Mesenchymal stem cell (in vitro differentiated cells and primary cell): ENCODE measurements at regions not wholly inside any gene's neighbourhood (a gene's known extent, or its start where the extent isn't known, plus 50 kb on each side); places are given as distances from the start of the nearest gene placed in this dataset.

ENCODE experiments used
- DNase-seq: peaks from one replicate; pipeline ENCODE4 v3.0.0-alpha.2; 2013
- H2AFZ ChIP-seq: one replicate; pipeline ENCODE4 v1.6.1; 2013; ENCODE audit warnings: low read depth, mild to moderate bottlenecking, control low read depth, inconsistent platforms, low read length, moderate library complexity
- H2AK5ac ChIP-seq: 2 replicates; pipeline ENCODE4 v1.6.1; 2013; ENCODE audit warnings: low read length, moderate library complexity, mild to moderate bottlenecking, inconsistent platforms; ENCODE audit not compliant: severe bottlenecking
- H2BK120ac ChIP-seq: one replicate; pipeline ENCODE4 v1.6.1; 2013; ENCODE audit warnings: low read depth, mild to moderate bottlenecking, inconsistent platforms, low read length, moderate library complexity
- H2BK12ac ChIP-seq, 2 experiments: one replicate each; pipeline ENCODE4 v1.6.1; 2013; ENCODE audit warnings: inconsistent platforms in 2 of 2, low read length in 2 of 2, mild to moderate bottlenecking in 2 of 2, moderate library complexity in 2 of 2, control low read depth in 1 of 2
- H2BK15ac ChIP-seq: one replicate; pipeline ENCODE4 v1.6.1; 2013; ENCODE audit warnings: mild to moderate bottlenecking, low read depth, inconsistent platforms; ENCODE audit not compliant: poor library complexity, severe bottlenecking
- H2BK5ac ChIP-seq: 2 replicates; pipeline ENCODE4 v1.6.1; 2013; ENCODE audit warnings: low read depth, mild to moderate bottlenecking, low read length, control low read depth, inconsistent platforms; ENCODE audit not compliant: poor library complexity, severe bottlenecking
- H3K14ac ChIP-seq, 2 experiments: one replicate each; pipeline ENCODE4 v1.6.1; 2013; ENCODE audit warnings: inconsistent platforms in 2 of 2, low read length in 2 of 2, control low read depth in 1 of 2, mild to moderate bottlenecking in 1 of 2, moderate library complexity in 1 of 2
- H3K18ac ChIP-seq, 2 experiments: one replicate each; pipeline ENCODE4 v1.6.1; 2013; ENCODE audit warnings: inconsistent platforms in 2 of 2, low read length in 2 of 2, control low read depth in 1 of 2, low read depth in 1 of 2, mild to moderate bottlenecking in 1 of 2
- H3K23ac ChIP-seq, 2 experiments: one replicate each; pipeline ENCODE4 v1.6.1; 2013; ENCODE audit warnings: inconsistent platforms in 2 of 2, low read length in 2 of 2, mild to moderate bottlenecking in 2 of 2, moderate library complexity in 2 of 2, control low read depth in 1 of 2
- H3K27ac ChIP-seq: 2 replicates; pipeline ENCODE4 v1.5.1; 2013; ENCODE audit warnings: mild to moderate bottlenecking, moderate library complexity, low read length, control low read depth, inconsistent platforms; ENCODE audit not compliant: poor library complexity, severe bottlenecking
- H3K27me3 ChIP-seq, 2 experiments: 2 replicates each; pipeline versions ENCODE4 v1.6.1 to v1.7.0; 2013; ENCODE audit warnings: low read length in 2 of 2, mild to moderate bottlenecking in 2 of 2, moderate library complexity in 2 of 2, control low read depth in 1 of 2, inconsistent platforms in 1 of 2; ENCODE audit not compliant: control insufficient read depth in 1 of 2, insufficient read depth in 1 of 2
- H3K36me3 ChIP-seq, 2 experiments: 2 replicates each; pipeline versions ENCODE4 v1.6.1 to v1.7.0; 2013; ENCODE audit warnings: low read length in 2 of 2, control low read depth in 1 of 2, inconsistent platforms in 1 of 2, low read depth in 1 of 2, mild to moderate bottlenecking in 1 of 2; ENCODE audit not compliant: insufficient read depth in 2 of 2, control insufficient read depth in 1 of 2
- H3K4ac ChIP-seq, 2 experiments: one replicate each; pipeline ENCODE4 v1.6.1; 2013; ENCODE audit warnings: inconsistent platforms in 2 of 2, low read length in 2 of 2, mild to moderate bottlenecking in 2 of 2, moderate library complexity in 2 of 2, control low read depth in 1 of 2, low read depth in 1 of 2
- H3K4me1 ChIP-seq: 2 replicates; pipeline ENCODE4 v1.6.1; 2013; ENCODE audit warnings: low read depth, low read length, control low read depth; ENCODE audit not compliant: control insufficient read depth, insufficient read depth
- H3K4me2 ChIP-seq: 2 replicates; pipeline ENCODE4 v1.6.1; 2013; ENCODE audit warnings: low read length, mild to moderate bottlenecking, inconsistent platforms; ENCODE audit not compliant: poor library complexity, severe bottlenecking
- H3K4me3 ChIP-seq, 2 experiments: 2 replicates each; pipeline versions ENCODE4 v1.5.1 to v1.7.0; 2013; ENCODE audit warnings: low read length in 2 of 2, mild to moderate bottlenecking in 2 of 2, control low read depth in 1 of 2, low read depth in 1 of 2; ENCODE audit not compliant: insufficient read depth in 1 of 2
- H3K79me1 ChIP-seq: replicated peaks from 2 replicates; pipeline ENCODE4 v1.6.1; 2013; ENCODE audit warnings: mild to moderate bottlenecking, control low read depth, low read length, inconsistent platforms; ENCODE audit not compliant: poor library complexity, severe bottlenecking
- H3K9ac ChIP-seq: 2 replicates; pipeline ENCODE4 v1.7.0; 2013; ENCODE audit warnings: mild to moderate bottlenecking, low read length, moderate library complexity
- H3K9me3 ChIP-seq: 2 replicates; pipeline ENCODE4 v1.7.0; 2013; ENCODE audit warnings: mild to moderate bottlenecking, low read length; ENCODE audit not compliant: control insufficient read depth
- H4K8ac ChIP-seq: one replicate; pipeline ENCODE4 v1.6.1; 2013; ENCODE audit warnings: inconsistent platforms, mild to moderate bottlenecking, low read length, moderate library complexity
- H4K91ac ChIP-seq: one replicate; pipeline ENCODE4 v1.6.1; 2013; ENCODE audit warnings: mild to moderate bottlenecking, low read length, inconsistent platforms
- WGBS: methylation state at CpG from one replicate; pipeline ENCODE4 v1.1.7; 2013; ENCODE audit warnings: mixed read lengths; 5-methylcytosine and 5-hydroxymethylcytosine counted together

DNA sequence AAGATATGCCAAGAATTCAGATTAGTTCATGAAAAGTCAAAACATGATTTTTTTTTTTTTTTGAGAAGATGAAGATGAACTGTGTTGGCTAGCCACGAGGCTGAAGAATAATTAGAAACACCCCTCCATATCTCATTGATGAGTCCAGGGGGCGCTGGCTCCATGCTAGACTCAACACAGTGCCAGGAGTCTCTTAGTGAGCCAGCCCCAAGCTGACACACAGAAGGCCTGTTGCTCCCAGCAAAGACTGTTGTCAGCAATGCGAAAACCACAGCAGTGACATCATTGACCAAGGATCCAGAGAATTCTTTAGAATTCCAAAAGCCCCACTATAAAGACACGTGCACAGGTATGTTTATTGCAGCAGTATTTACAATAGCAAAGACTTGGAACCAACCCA is 185.2 kb downstream of the ANXA2 start:
- no peak overlapping the region for H3K4ac ChIP-seq
- H2BK5ac ChIP-seq, result no peak overlapping the region
- H3K4me1 ChIP-seq, result no peaks in the 10 kb centered on the region
- no peak overlapping the region for H2BK12ac ChIP-seq
- no peaks in the 10 kb centered on the region for H3K36me3 ChIP-seq
- H3K9me3 ChIP-seq, result no peaks in the 10 kb centered on the region
- H2AFZ ChIP-seq, result no peak overlapping the region
- no peak overlapping the region for H2AK5ac ChIP-seq
- 62% methylated on average over 4 of the region's 4 CpGs for WGBS
- H4K91ac ChIP-seq, result no peak overlapping the region
- no peak overlapping the region for H3K18ac ChIP-seq
- no peak overlapping the region for H3K9ac ChIP-seq
- peaks cover 4 to 14% of the 10 kb centered on the region in 2 experiments for H3K27me3 ChIP-seq
- no peak overlapping the region for H3K23ac ChIP-seq
- DNase-seq, result no peak
- no peak overlapping the region for H2BK120ac ChIP-seq
- no peak overlapping the region for H3K27ac ChIP-seq
- no peak overlapping the region for H3K4me2 ChIP-seq
- no peak overlapping the region for H3K14ac ChIP-seq
- no peaks in the 10 kb centered on the region for H3K79me1 ChIP-seq
- no peak overlapping the region for H4K8ac ChIP-seq
- H2BK15ac ChIP-seq, result no peak overlapping the region
- H3K4me3 ChIP-seq, result no peak overlapping the region

DNA sequence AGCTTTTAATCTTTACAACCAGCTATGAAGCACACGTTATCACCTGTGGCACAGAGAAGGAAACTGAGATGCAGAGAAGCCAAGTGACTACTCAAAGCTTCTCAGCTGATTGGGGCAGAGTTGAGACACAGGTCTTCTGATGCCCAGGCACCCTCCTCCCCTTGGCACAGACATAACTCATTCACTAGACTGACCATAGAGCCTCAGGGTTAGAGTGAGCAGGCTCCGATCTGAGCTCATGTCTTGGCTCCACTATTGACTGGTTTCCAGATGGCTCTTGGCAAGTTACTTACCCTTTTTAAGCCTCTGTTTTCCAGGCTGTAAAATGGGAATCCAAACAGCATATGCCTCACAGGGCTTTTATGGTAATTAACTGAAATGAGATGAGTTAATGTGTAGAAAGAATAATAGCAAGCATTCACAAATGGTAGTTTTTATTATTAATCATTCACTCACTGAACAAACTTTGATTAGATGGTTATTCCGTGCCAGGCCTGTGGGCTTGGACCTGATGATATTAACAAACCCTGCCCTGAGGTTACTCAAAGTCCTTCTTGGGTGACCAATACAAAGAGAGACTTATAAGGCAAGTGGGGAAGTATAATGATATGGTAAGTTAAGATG is 184.3 kb downstream of the ANXA2 start:
- Histone ChIP-seq H3K27me3 (peaks cover 0 to 14% of the 10 kb centered on the region in 2 experiments), H2BK15ac (no peak overlapping the region), H4K91ac (no peak overlapping the region), H3K18ac (no peak overlapping the region), H3K9me3 (no peaks in the 10 kb centered on the region), H3K9ac (no peak overlapping the region), H3K14ac (no peak overlapping the region), H3K4me2 (no peak overlapping the region), H3K4ac (no peak overlapping the region), H3K36me3 (no peaks in the 10 kb centered on the region), H3K4me1 (no peaks in the 10 kb centered on the region), H2AK5ac (no peak overlapping the region), H3K23ac (no peak overlapping the region), H2AFZ (no peak overlapping the region), H2BK120ac (no peak overlapping the region), H4K8ac (no peak overlapping the region), H3K4me3 (no peak overlapping the region), H2BK5ac (no peak overlapping the region), H3K27ac (no peak overlapping the region), H2BK12ac (no peak overlapping the region), H3K79me1 (no peaks in the 10 kb centered on the region)
- no peak for DNase-seq
- 88% methylated on average over 3 of the region's 3 CpGs for WGBS

GRCh38 chr15:60214201-60214600 is 183.6 kb downstream of the ANXA2 start:
- no peak overlapping the region for H4K91ac ChIP-seq
- H2BK12ac ChIP-seq, result no peak overlapping the region
- no peak overlapping the region for H2AFZ ChIP-seq
- no peak overlapping the region for H2BK5ac ChIP-seq
- H3K9me3 ChIP-seq, result no peaks in the 10 kb centered on the region
- no peaks in the 10 kb centered on the region for H3K79me1 ChIP-seq
- no peak overlapping the region for H3K4me2 ChIP-seq
- H3K9ac ChIP-seq, result no peak overlapping the region
- H3K27me3 ChIP-seq, result peaks cover 0 to 13% of the 10 kb centered on the region in 2 experiments
- no peak overlapping the region for H3K23ac ChIP-seq
- no peak overlapping the region for H2BK120ac ChIP-seq
- no peaks in the 10 kb centered on the region for H3K4me1 ChIP-seq
- H2AK5ac ChIP-seq, result no peak overlapping the region
- no peak overlapping the region for H2BK15ac ChIP-seq
- no peak overlapping the region for H3K4me3 ChIP-seq
- H3K27ac ChIP-seq, result no peak overlapping the region
- WGBS, result 100% methylated on average over 3 of the region's 4 CpGs
- no peak overlapping the region for H3K14ac ChIP-seq
- H4K8ac ChIP-seq, result no peak overlapping the region
- no peak overlapping the region for H3K4ac ChIP-seq
- no peaks in the 10 kb centered on the region for H3K36me3 ChIP-seq
- H3K18ac ChIP-seq, result no peak overlapping the region
- DNase-seq, result no peak

- Histone ChIP-seq H3K79me1 (no peaks in the 10 kb centered on the region), H2BK5ac (no peak overlapping the region), H2BK120ac (no peak overlapping the region), H3K18ac (no peak overlapping the region), H3K14ac (no peak overlapping the region), H3K27ac (no peak overlapping the region), H2AK5ac (no peak overlapping the region), H2AFZ (no peak overlapping the region), H2BK12ac (no peak overlapping the region), H4K91ac (no peak overlapping the region), H3K4ac (no peak overlapping the region), H4K8ac (no peak overlapping the region), H3K9me3 (no peaks in the 10 kb centered on the region), H3K9ac (no peak overlapping the region), H3K23ac (no peak overlapping the region), H2BK15ac (no peak overlapping the region), H3K4me2 (no peak overlapping the region), H3K4me3 (no peak overlapping the region), H3K4me1 (no peaks in the 10 kb centered on the region), H3K27me3 (peaks cover 0 to 5% of the 10 kb centered on the region in 2 experiments), H3K36me3 (no peaks in the 10 kb centered on the region)
- 65% methylated on average over 8 of the region's 10 CpGs for WGBS
- DNase-seq, result no peak
These were observed 182.4 kb downstream of the ANXA2 start for GRCh38 chr15:60215225-60215963.
